K562 (cell line): ENCODE measurements at regions not wholly inside any gene's neighbourhood (a gene's known extent, or its start where the extent isn't known, plus 50 kb on each side); places are given as distances from the start of the nearest gene placed in this dataset.

Experiments
- ATAC-seq: fragments of 200-7000 bp; cut with Tn5 transposase; 3 replicates; pipeline ENCODE4 v1.9.1; 2020; ENCODE audit warnings: moderate library complexity
- BruUV-seq: library from RNA; stranded (reverse); fragments of 400-500 nt; replicated peaks from 2 replicates; lab custom pipeline; 2021; lab: Mats Ljungman, UMichigan
- CTCF ChIA-PET: fragments of 300-600 bp; formaldehyde crosslinking; extraction: SDS; loops from one replicate; lab custom pipeline; 2021; ENCODE audit warnings: low intra/inter-chr PET ratio; lab: Yijun Ruan, JAX
- POLR2A ChIA-PET: fragments of 300-600, 350-650 bp; sonication (Branson Sonifier 250); formaldehyde crosslinking; extraction: SDS; loops from one replicate; lab custom pipeline; 2021; ENCODE audit warnings: antibody characterized with exemption, inconsistent platforms; lab: Yijun Ruan, JAX
- DNase-seq, 4 experiments: peaks; one replicate each; pipeline versions ENCODE4 v3.0.0 to v3.0.0-alpha.2; 2011 to 2018; ENCODE audit warnings: low spot score in 3 of 4, mixed read lengths in 3 of 4; ENCODE audit errors: extremely low read depth in 1 of 4
- FAIRE-seq: peaks from 2 replicates; lab custom pipeline; 2011; peaks lifted over from hg19 to GRCh38; lab: Jason Lieb, UNC
- H2AFZ ChIP-seq: 2 replicates; pipeline ENCODE4 v1.6.0; 2011; ENCODE audit warnings: low read depth, low read length, control low read depth, inconsistent platforms
- H3K27ac ChIP-seq: fragments of 200-600 bp; 3 replicates; pipeline ENCODE4 v1.8.0; 2011; ENCODE audit warnings: low read depth, mild to moderate bottlenecking, control low read depth, inconsistent platforms, low read length, moderate library complexity, mixed read lengths; ENCODE audit errors: extremely low read depth
- H3K27me3 ChIP-seq, 2 experiments: fragments of 300-600 bp in 1 of 2; 2 replicates in 1 of 2; 3 replicates in 1 of 2; pipeline versions ENCODE4 v1.6.0 to v1.8.0; 2011; ENCODE audit warnings: inconsistent platforms in 2 of 2, low read length in 2 of 2, mild to moderate bottlenecking in 1 of 2, mixed read lengths in 1 of 2, moderate library complexity in 1 of 2; ENCODE audit not compliant: control insufficient read depth in 2 of 2, insufficient read depth in 2 of 2
- H3K36me3 ChIP-seq: fragments of 300-600 bp; 3 replicates; pipeline ENCODE4 v1.8.0; 2011; ENCODE audit warnings: mild to moderate bottlenecking, low read length, inconsistent platforms; ENCODE audit not compliant: control insufficient read depth, insufficient read depth
- H3K4me1 ChIP-seq, 2 experiments: fragments of 200-600 bp in 1 of 2; replicated peaks in 1 of 2; 2 replicates in 1 of 2; 3 replicates in 1 of 2; pipeline versions ENCODE4 v1.5.1 to v1.8.0; 2011; ENCODE audit warnings: inconsistent platforms in 2 of 2, low read length in 2 of 2, mild to moderate bottlenecking in 1 of 2, mixed read lengths in 1 of 2, moderate library complexity in 1 of 2; ENCODE audit not compliant: control insufficient read depth in 2 of 2, insufficient read depth in 2 of 2
- H3K4me2 ChIP-seq: 2 replicates; pipeline ENCODE4 v1.6.1; 2011; ENCODE audit warnings: low read length, control low read depth, inconsistent platforms, mixed read lengths; ENCODE audit not compliant: insufficient read depth
- H3K4me3 ChIP-seq: fragments of 200-600 bp; sonication (generic), shearing (Covaris generic); 2 replicates; pipeline ENCODE4 v1.5.1; 2016; ENCODE audit warnings: control low read depth, inconsistent platforms
- H3K79me2 ChIP-seq: fragments of 200-600 bp; 3 replicates; pipeline ENCODE4 v1.8.0; 2011; ENCODE audit warnings: low read length, inconsistent platforms; ENCODE audit not compliant: control insufficient read depth, insufficient read depth
- H3K9ac ChIP-seq, 2 experiments: 2 replicates each; pipeline versions ENCODE4 v1.6.0 to v1.6.1; 2011; ENCODE audit warnings: low read depth in 2 of 2, low read length in 2 of 2, control low read depth in 1 of 2, inconsistent platforms in 1 of 2, mild to moderate bottlenecking in 1 of 2, mixed read lengths in 1 of 2; ENCODE audit not compliant: insufficient read depth in 1 of 2
- H3K9me1 ChIP-seq: one replicate; pipeline ENCODE4 v1.6.0; 2011; ENCODE audit warnings: inconsistent platforms, mild to moderate bottlenecking, low read length, moderate library complexity; ENCODE audit not compliant: control insufficient read depth, insufficient read depth
- H3K9me3 ChIP-seq: replicated peaks from 2 replicates; pipeline ENCODE4 v1.5.1; 2011; ENCODE audit warnings: low read depth, low read length, inconsistent platforms; ENCODE audit not compliant: control insufficient read depth, insufficient read depth
- H4K20me1 ChIP-seq: replicated peaks from 2 replicates; pipeline ENCODE4 v1.6.1; 2011; ENCODE audit warnings: low read length, inconsistent platforms, mixed read lengths; ENCODE audit not compliant: control insufficient read depth, insufficient read depth
- CHD2 ChIP-seq: IDR thresholded peaks from 2 replicates; pipeline ENCODE4 v1.6.1; 2011; ENCODE audit warnings: low read depth, low read length
- DPF2 ChIP-seq: fragments of 450-650 bp; IDR thresholded peaks from 2 replicates; pipeline ENCODE4 v1.6.1; 2016
- ESRRA ChIP-seq: fragments of 450-650 bp; IDR thresholded peaks from 2 replicates; pipeline ENCODE4 v1.6.1; 2014; ENCODE audit warnings: low read depth, mild to moderate bottlenecking, moderate library complexity, borderline replicate concordance
- HDGF ChIP-seq: fragments of 450-650 bp; IDR thresholded peaks from 2 replicates; pipeline ENCODE4 v1.6.1; 2016
- IRF9 ChIP-seq: fragments of 450-650 bp; IDR thresholded peaks from 2 replicates; pipeline ENCODE4 v1.6.1; 2016; ENCODE audit warnings: missing biosample characterization, missing genetic modification characterization
- KAT7 ChIP-seq: sonication (generic); formaldehyde crosslinking; IDR thresholded peaks from 2 replicates; pipeline ENCODE4 v1.8.0; 2022; ENCODE audit warnings: missing genetic modification reagents, mild to moderate bottlenecking, borderline replicate concordance
- L3MBTL2 ChIP-seq: fragments of 450-650 bp; IDR thresholded peaks from 2 replicates; pipeline ENCODE4 v1.6.1; 2016; ENCODE audit warnings: mild to moderate bottlenecking, moderate library complexity
- MCM2 ChIP-seq: fragments of 450-650 bp; IDR thresholded peaks from 2 replicates; pipeline ENCODE4 v1.6.1; 2017; ENCODE audit warnings: low read depth, mild to moderate bottlenecking
- NEUROD1 ChIP-seq: fragments of 150-350 bp; IDR thresholded peaks from 2 replicates; pipeline ENCODE4 v1.6.1; 2014; ENCODE audit warnings: borderline replicate concordance, low read length, low read depth; ENCODE audit not compliant: partially characterized antibody
- PCBP2 ChIP-seq: fragments of 200-400 bp; formaldehyde crosslinking; IDR thresholded peaks from 2 replicates; pipeline ENCODE4 v1.6.1; 2018; ENCODE audit warnings: low read length, low read depth, mild to moderate bottlenecking, moderate library complexity; ENCODE audit not compliant: poor library complexity, severe bottlenecking
- RBM14 ChIP-seq: fragments of 200-400 bp; formaldehyde crosslinking; IDR thresholded peaks from 2 replicates; pipeline ENCODE4 v1.6.1; 2018; ENCODE audit warnings: low read depth, mild to moderate bottlenecking, low read length, moderate library complexity, borderline replicate concordance; ENCODE audit not compliant: insufficient read depth
- SRSF1 ChIP-seq: fragments of 200-400 bp; formaldehyde crosslinking; IDR thresholded peaks from 2 replicates; pipeline ENCODE4 v1.6.1; 2017; ENCODE audit warnings: mild to moderate bottlenecking, low read depth, low read length, moderate library complexity
- STAG1 ChIP-seq: sonication (generic); formaldehyde crosslinking; IDR thresholded peaks from 2 replicates; pipeline ENCODE4 v1.5.0; 2020; ENCODE audit warnings: missing genetic modification reagents, borderline replicate concordance
- ZNF395 ChIP-seq: fragments of 200-800 bp; sonication (Bioruptor generic); IDR thresholded peaks from 2 replicates; pipeline ENCODE4 v1.6.1; 2017; ENCODE audit warnings: missing genetic modification characterization, missing compliant biosample characterization
- ZNF41 ChIP-seq: fragments of 250-450 bp; sonication (Bioruptor Pico); conservative IDR thresholded peaks from 2 replicates; pipeline ENCODE4 v1.4.0; 2020; ENCODE audit warnings: mild to moderate bottlenecking
- ZNF717 ChIP-seq: fragments of 250-450 bp; sonication (Bioruptor Pico); IDR thresholded peaks from 2 replicates; pipeline ENCODE4 v1.5.0; 2021
- WGBS: fragments of 100-300 bp; shearing (Covaris generic); methylation state at CpG from one replicate; pipeline ENCODE4 v1.1.6; 2016; ENCODE audit warnings: low coverage, mixed read lengths; ENCODE audit not compliant: insufficient coverage; ENCODE audit errors: missing lambda C conversion rate; 5-methylcytosine and 5-hydroxymethylcytosine counted together
- in situ Hi-C: fragments of 300-500 bp; cut with MboI; formaldehyde crosslinking; loops from 4 replicates; pipeline ENCODE4 v1.15.0; 2018; ENCODE audit warnings: inconsistent platforms, mixed read lengths
- intact Hi-C: fragments of 100-400 bp; cut with micrococcal nuclease; formaldehyde crosslinking; loops from 2 replicates; pipeline ENCODE4 v1.14.2; 2022
- TF ChIP-seq, protein P1 (sequence below): sonication (generic); IDR thresholded peaks from 2 replicates; pipeline ENCODE4 v1.6.1; 2016
- TF ChIP-seq, protein P2 (sequence below): fragments of 450-650 bp; IDR thresholded peaks from 2 replicates; pipeline ENCODE4 v1.6.1; 2016; ENCODE audit warnings: borderline replicate concordance

GRCh38 chr20:57871237-57871632 is 161.4 kb upstream of the PMEPA1 start (continued):
- TF ChIP-seq ZNF395 (CRISPR knock-in tag) (no peak), L3MBTL2 (no peak), CHD2 (no peak), PCBP2 (no peak), NEUROD1 (no peak), RBM14 (no peak), HDGF (no peak), ESRRA (no peak), ZNF717 (no peak), KAT7 (CRISPR knock-in tag) (no peak)

GRCh38 chr20:57870597-57871236 is 160.9 kb upstream of the PMEPA1 start:
- Histone ChIP-seq H3K4me1 (no peaks in the 10 kb centered on the region), H4K20me1 (no peaks in the 10 kb centered on the region), H3K27me3 (peaks cover 3 to 36% of the 10 kb centered on the region in 2 experiments; a peak in 2 of 5 replicates), H3K9me1 (no peaks in the 10 kb centered on the region), H3K4me2 (no peak overlapping the region), H3K79me2 (no peaks in the 10 kb centered on the region), H3K9ac (no peak overlapping the region), H3K9me3 (no peaks in the 10 kb centered on the region), H3K4me3 (no peak overlapping the region), H3K36me3 (no peaks in the 10 kb centered on the region), H2AFZ (no peak overlapping the region), H3K27ac (no peak overlapping the region)
- in situ Hi-C loops (no loop called here), intact Hi-C loops (no loop called here)
- ChIA-PET CTCF (no interaction called here), POLR2A (no interaction called here)
- FAIRE-seq (no peak), ATAC-seq (no peak), DNase-seq (no peak)
- no TSS peak for BruUV-seq
- WGBS = 1% methylated on average over 8 of the region's 8 CpGs
- TF ChIP-seq MCM2 (no peak), STAG1 (no peak), ZNF41 (CRISPR knock-in tag) (no peak), DPF2 (no peak), SRSF1 (no peak), IRF9 (tag) (no peak)
- TF ChIP-seq, protein P1, sequence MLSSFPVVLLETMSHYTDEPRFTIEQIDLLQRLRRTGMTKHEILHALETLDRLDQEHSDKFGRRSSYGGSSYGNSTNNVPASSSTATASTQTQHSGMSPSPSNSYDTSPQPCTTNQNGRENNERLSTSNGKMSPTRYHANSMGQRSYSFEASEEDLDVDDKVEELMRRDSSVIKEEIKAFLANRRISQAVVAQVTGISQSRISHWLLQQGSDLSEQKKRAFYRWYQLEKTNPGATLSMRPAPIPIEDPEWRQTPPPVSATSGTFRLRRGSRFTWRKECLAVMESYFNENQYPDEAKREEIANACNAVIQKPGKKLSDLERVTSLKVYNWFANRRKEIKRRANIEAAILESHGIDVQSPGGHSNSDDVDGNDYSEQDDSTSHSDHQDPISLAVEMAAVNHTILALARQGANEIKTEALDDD = no peak
- TF ChIP-seq, protein P2, sequence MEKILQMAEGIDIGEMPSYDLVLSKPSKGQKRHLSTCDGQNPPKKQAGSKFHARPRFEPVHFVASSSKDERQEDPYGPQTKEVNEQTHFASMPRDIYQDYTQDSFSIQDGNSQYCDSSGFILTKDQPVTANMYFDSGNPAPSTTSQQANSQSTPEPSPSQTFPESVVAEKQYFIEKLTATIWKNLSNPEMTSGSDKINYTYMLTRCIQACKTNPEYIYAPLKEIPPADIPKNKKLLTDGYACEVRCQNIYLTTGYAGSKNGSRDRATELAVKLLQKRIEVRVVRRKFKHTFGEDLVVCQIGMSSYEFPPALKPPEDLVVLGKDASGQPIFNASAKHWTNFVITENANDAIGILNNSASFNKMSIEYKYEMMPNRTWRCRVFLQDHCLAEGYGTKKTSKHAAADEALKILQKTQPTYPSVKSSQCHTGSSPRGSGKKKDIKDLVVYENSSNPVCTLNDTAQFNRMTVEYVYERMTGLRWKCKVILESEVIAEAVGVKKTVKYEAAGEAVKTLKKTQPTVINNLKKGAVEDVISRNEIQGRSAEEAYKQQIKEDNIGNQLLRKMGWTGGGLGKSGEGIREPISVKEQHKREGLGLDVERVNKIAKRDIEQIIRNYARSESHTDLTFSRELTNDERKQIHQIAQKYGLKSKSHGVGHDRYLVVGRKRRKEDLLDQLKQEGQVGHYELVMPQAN = no peak
